Esophagus muscularis mucosa (tissue), 3 donors: ENCODE measurements at regions not wholly inside any gene's neighbourhood (a gene's known extent, or its start where the extent isn't known, plus 50 kb on each side); places are given as distances from the start of the nearest gene placed in this dataset.

Experiments used
- EP300 ChIP-seq: sonication (generic); formaldehyde crosslinking; IDR thresholded peaks from one replicate; pipeline ENCODE4 v1.6.1; 2017; ENCODE audit warnings: antibody characterized with exemption
- TF ChIP-seq, protein P1 (sequence below), 3 experiments: fragments of 200-600 bp in 2 of 3; fragments of 450-650 bp in 1 of 3; sonication (generic) in 2 of 3; IDR thresholded peaks; one replicate each; pipeline ENCODE4 v1.5.1; 2017 to 2019; ENCODE audit warnings: antibody characterized with exemption in 3 of 3, mild to moderate bottlenecking in 2 of 3, moderate library complexity in 1 of 3

DNA sequence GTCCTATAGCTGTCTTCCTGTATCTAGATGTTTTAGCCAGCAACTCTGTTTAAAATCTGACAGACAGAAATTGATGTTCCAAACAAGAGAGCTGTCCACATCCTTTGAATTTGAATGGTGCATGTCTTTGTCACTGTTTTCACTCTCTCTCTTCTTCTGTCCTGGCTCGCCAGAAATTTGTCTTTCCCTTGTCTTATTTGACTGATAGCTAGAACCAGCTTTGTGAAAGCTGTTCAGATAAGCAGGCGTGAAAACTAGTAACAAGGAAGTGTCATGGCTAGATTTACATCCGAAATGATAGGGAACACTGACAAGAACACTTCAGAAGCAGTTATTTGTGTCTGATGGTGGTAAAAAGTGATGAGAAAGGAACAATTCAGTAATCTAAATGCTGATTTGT lies 354.9 kb upstream of the SLITRK1 start:
- TF ChIP-seq EP300, result no peak
- TF ChIP-seq, protein P1, sequence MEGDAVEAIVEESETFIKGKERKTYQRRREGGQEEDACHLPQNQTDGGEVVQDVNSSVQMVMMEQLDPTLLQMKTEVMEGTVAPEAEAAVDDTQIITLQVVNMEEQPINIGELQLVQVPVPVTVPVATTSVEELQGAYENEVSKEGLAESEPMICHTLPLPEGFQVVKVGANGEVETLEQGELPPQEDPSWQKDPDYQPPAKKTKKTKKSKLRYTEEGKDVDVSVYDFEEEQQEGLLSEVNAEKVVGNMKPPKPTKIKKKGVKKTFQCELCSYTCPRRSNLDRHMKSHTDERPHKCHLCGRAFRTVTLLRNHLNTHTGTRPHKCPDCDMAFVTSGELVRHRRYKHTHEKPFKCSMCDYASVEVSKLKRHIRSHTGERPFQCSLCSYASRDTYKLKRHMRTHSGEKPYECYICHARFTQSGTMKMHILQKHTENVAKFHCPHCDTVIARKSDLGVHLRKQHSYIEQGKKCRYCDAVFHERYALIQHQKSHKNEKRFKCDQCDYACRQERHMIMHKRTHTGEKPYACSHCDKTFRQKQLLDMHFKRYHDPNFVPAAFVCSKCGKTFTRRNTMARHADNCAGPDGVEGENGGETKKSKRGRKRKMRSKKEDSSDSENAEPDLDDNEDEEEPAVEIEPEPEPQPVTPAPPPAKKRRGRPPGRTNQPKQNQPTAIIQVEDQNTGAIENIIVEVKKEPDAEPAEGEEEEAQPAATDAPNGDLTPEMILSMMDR (IDR thresholded peaks at IDR 0.05), result no peak
